Activated naive CD8-positive, alpha-beta T cell (primary cell): ENCODE measurements at regions not wholly inside any gene's neighbourhood (a gene's known extent, or its start where the extent isn't known, plus 50 kb on each side); places are given as distances from the start of the nearest gene placed in this dataset.

Experiments used
- H3K27ac Mint-ChIP-seq: one replicate; pipeline ENCODE4 v1.8.0; 2021; ENCODE audit warnings: mixed read lengths
- H3K27me3 Mint-ChIP-seq: one replicate; pipeline ENCODE4 v1.8.0; 2021; ENCODE audit warnings: mixed read lengths
- H3K36me3 Mint-ChIP-seq: one replicate; pipeline ENCODE4 v1.8.0; 2021; ENCODE audit warnings: mixed read lengths
- H3K4me1 Mint-ChIP-seq: one replicate; pipeline ENCODE4 v1.8.0; 2021; ENCODE audit warnings: low read depth, mixed read lengths
- H3K4me3 Mint-ChIP-seq: one replicate; pipeline ENCODE4 v1.8.0; 2021; ENCODE audit warnings: mild to moderate bottlenecking, mixed read lengths
- H3K9me3 Mint-ChIP-seq: one replicate; pipeline ENCODE4 v1.8.0; 2021; ENCODE audit warnings: low read depth, mixed read lengths

GRCh38 chr7:25308246-25308645, 80.0 kb upstream of the NPVF start:
- no peaks in the 10 kb centered on the region for H3K9me3 Mint-ChIP-seq
- no peak overlapping the region for H3K4me3 Mint-ChIP-seq
- no peaks in the 10 kb centered on the region for H3K4me1 Mint-ChIP-seq
- no peaks in the 10 kb centered on the region for H3K36me3 Mint-ChIP-seq
- peaks cover 5% of the 10 kb centered on the region for H3K27me3 Mint-ChIP-seq
- H3K27ac Mint-ChIP-seq, result no peak overlapping the region

- H3K27ac Mint-ChIP-seq, result no peak overlapping the region
- H3K4me1 Mint-ChIP-seq, result no peaks in the 10 kb centered on the region
- peaks cover 3% of the 10 kb centered on the region for H3K27me3 Mint-ChIP-seq
- no peaks in the 10 kb centered on the region for H3K9me3 Mint-ChIP-seq
- H3K4me3 Mint-ChIP-seq, result no peak overlapping the region
- H3K36me3 Mint-ChIP-seq, result no peaks in the 10 kb centered on the region
These were observed 80.8 kb upstream of the NPVF start for GRCh38 chr7:25308906-25309705.

DNA sequence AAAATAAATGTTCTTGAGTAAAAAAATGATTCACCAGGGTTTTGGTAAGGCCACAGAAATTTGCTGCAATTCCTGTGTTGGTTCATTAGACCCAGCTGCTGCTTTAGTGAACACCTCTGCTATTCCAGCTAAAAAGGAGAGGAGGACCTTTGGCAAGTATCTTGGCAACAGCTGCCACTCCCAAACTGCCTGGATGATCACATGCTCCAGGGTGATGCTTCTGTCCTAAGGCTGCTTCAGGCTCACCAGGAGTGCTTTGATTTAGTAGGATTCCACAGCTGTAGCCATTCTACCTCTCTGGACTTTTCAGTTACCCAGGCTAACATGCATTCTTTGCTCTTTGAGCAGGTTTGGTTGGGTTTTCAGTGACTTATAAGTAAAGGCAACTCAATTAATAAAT, 82.6 kb upstream of the NPVF start:
- no peak overlapping the region for H3K27ac Mint-ChIP-seq
- H3K36me3 Mint-ChIP-seq, result no peaks in the 10 kb centered on the region
- H3K27me3 Mint-ChIP-seq, result peaks cover 3% of the 10 kb centered on the region
- no peaks in the 10 kb centered on the region for H3K4me1 Mint-ChIP-seq
- H3K4me3 Mint-ChIP-seq, result no peak overlapping the region
- no peaks in the 10 kb centered on the region for H3K9me3 Mint-ChIP-seq

DNA sequence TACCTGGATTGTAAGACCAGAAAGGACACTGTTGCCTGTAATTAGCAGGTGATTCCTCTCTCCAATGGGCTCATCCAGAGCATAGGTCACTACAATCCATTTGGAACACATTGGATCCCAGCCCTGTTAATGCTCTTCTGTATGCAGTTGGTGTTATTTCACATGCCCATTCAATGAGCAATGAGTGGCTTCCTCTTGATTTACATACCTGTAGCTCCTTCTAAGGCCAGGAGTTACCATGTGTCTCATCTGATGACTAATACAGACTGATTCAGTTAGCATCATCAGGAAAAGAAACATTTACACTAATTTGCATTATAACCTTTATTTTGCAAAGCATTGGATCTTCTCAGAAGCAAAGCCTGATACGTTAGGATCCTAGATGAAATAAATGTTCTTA, 83.1 kb upstream of the NPVF start:
- H3K4me1 Mint-ChIP-seq, result no peaks in the 10 kb centered on the region
- H3K27me3 Mint-ChIP-seq, result peaks cover 3% of the 10 kb centered on the region
- no peaks in the 10 kb centered on the region for H3K36me3 Mint-ChIP-seq
- H3K9me3 Mint-ChIP-seq, result no peaks in the 10 kb centered on the region
- no peak overlapping the region for H3K27ac Mint-ChIP-seq
- no peak overlapping the region for H3K4me3 Mint-ChIP-seq

GRCh38 chr7:25312968-25313367, 84.7 kb upstream of the NPVF start:
- no peaks in the 10 kb centered on the region for H3K36me3 Mint-ChIP-seq
- H3K27ac Mint-ChIP-seq, result no peak overlapping the region
- H3K27me3 Mint-ChIP-seq, result no peaks in the 10 kb centered on the region
- H3K4me1 Mint-ChIP-seq, result no peaks in the 10 kb centered on the region
- no peaks in the 10 kb centered on the region for H3K9me3 Mint-ChIP-seq
- H3K4me3 Mint-ChIP-seq, result no peak overlapping the region

- no peaks in the 10 kb centered on the region for H3K27me3 Mint-ChIP-seq
- no peak overlapping the region for H3K27ac Mint-ChIP-seq
- no peaks in the 10 kb centered on the region for H3K4me1 Mint-ChIP-seq
- no peaks in the 10 kb centered on the region for H3K36me3 Mint-ChIP-seq
- H3K4me3 Mint-ChIP-seq, result no peak overlapping the region
- no peaks in the 10 kb centered on the region for H3K9me3 Mint-ChIP-seq
These were observed 85.2 kb upstream of the NPVF start for GRCh38 chr7:25313526-25313925.

GRCh38 chr7:25314094-25314730, 85.9 kb upstream of the NPVF start:
- H3K27ac Mint-ChIP-seq, result no peak overlapping the region
- no peaks in the 10 kb centered on the region for H3K36me3 Mint-ChIP-seq
- no peaks in the 10 kb centered on the region for H3K9me3 Mint-ChIP-seq
- no peaks in the 10 kb centered on the region for H3K27me3 Mint-ChIP-seq
- H3K4me3 Mint-ChIP-seq, result no peak overlapping the region
- no peaks in the 10 kb centered on the region for H3K4me1 Mint-ChIP-seq

DNA sequence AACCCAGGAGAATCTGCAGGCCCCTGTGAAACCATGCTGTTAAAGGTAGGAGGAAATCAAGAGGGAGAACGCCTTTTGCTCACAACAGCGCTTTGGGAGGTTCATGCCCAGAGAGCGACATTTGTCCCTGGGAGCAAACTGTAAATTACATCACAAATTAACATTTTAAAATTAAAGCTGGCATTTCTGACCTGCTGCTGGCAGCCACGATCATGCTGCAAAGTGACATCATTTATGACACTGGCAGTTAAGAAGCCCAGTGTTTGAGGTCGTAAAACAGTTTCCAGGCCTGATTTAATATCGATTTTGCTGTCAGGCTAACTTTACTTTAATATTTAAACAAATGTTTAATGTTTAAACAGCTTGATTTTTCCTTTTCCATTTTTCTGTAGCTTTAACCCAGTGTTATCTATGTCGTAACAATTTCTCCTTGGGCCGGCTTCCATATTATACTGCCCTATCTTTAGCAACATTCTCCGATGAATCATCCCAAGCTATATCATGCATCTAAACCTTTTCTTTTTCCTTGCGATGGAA, 86.5 kb upstream of the NPVF start:
- Mint-ChIP-seq H3K9me3 (no peaks in the 10 kb centered on the region), H3K4me1 (no peaks in the 10 kb centered on the region), H3K36me3 (no peaks in the 10 kb centered on the region), H3K27ac (no peak overlapping the region), H3K27me3 (no peaks in the 10 kb centered on the region), H3K4me3 (no peak overlapping the region)

DNA sequence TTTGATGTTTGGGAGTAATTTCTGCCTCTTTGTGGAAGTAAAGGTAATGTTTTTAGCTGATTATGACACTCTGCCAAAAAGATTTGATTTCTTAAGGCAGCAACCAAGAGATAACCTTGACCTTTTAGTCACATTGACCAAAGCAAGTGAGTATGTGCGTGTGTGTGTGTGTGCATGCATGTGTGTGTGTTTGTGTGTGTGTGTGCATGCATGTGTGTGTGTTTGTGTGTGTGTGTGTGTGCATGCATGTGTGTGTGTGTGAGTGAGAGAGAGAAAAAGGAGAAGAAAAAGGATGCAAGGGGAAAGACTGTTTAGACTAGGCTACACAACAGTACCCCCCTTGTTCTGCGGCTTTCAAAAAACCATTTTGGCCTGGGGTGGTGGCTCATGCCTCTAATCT, 88.1 kb upstream of the NPVF start:
- H3K27ac Mint-ChIP-seq, result no peak overlapping the region
- no peaks in the 10 kb centered on the region for H3K4me1 Mint-ChIP-seq
- H3K4me3 Mint-ChIP-seq, result no peak overlapping the region
- H3K36me3 Mint-ChIP-seq, result no peaks in the 10 kb centered on the region
- H3K9me3 Mint-ChIP-seq, result no peaks in the 10 kb centered on the region
- peaks cover 2% of the 10 kb centered on the region for H3K27me3 Mint-ChIP-seq

- Mint-ChIP-seq H3K36me3 (no peaks in the 10 kb centered on the region), H3K4me1 (no peaks in the 10 kb centered on the region), H3K27me3 (peaks cover 8% of the 10 kb centered on the region), H3K4me3 (no peak overlapping the region), H3K9me3 (no peaks in the 10 kb centered on the region), H3K27ac (no peak overlapping the region)
These were observed 89.8 kb upstream of the NPVF start for GRCh38 chr7:25318047-25318446.

DNA sequence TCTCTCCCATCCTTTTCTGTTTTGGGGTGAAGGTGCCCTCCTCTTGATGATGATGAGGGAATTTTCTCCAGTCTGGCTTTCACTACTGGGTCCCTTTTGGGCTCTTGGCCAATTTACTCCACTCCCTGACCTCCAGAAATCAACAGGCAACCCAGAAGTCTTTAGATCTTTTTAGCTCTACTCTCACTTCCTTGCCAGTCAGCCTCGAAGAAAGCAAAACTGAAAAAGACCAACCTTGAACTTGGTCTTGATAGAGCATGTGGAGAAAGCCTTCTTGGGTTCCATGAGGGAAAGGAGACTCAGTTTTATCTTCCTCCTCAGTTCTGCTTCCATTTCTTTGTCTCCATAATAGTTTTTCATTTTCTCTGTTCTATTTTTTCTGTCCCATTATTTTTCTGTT, 91.4 kb upstream of the NPVF start:
- no peak overlapping the region for H3K27ac Mint-ChIP-seq
- no peaks in the 10 kb centered on the region for H3K36me3 Mint-ChIP-seq
- H3K27me3 Mint-ChIP-seq, result peaks cover 10% of the 10 kb centered on the region
- H3K9me3 Mint-ChIP-seq, result no peaks in the 10 kb centered on the region
- H3K4me1 Mint-ChIP-seq, result no peaks in the 10 kb centered on the region
- no peak overlapping the region for H3K4me3 Mint-ChIP-seq

GRCh38 chr7:25320791-25321190, 92.5 kb upstream of the NPVF start:
- H3K4me3 Mint-ChIP-seq, result no peak overlapping the region
- no peak overlapping the region for H3K27ac Mint-ChIP-seq
- no peaks in the 10 kb centered on the region for H3K36me3 Mint-ChIP-seq
- no peaks in the 10 kb centered on the region for H3K9me3 Mint-ChIP-seq
- H3K4me1 Mint-ChIP-seq, result no peaks in the 10 kb centered on the region
- H3K27me3 Mint-ChIP-seq, result peaks cover 12% of the 10 kb centered on the region

GRCh38 chr7:25321424-25321823, 93.1 kb upstream of the NPVF start:
- no peaks in the 10 kb centered on the region for H3K36me3 Mint-ChIP-seq
- H3K4me3 Mint-ChIP-seq, result no peak overlapping the region
- no peak overlapping the region for H3K27ac Mint-ChIP-seq
- no peaks in the 10 kb centered on the region for H3K9me3 Mint-ChIP-seq
- no peaks in the 10 kb centered on the region for H3K4me1 Mint-ChIP-seq
- H3K27me3 Mint-ChIP-seq, result peaks cover 13% of the 10 kb centered on the region

DNA sequence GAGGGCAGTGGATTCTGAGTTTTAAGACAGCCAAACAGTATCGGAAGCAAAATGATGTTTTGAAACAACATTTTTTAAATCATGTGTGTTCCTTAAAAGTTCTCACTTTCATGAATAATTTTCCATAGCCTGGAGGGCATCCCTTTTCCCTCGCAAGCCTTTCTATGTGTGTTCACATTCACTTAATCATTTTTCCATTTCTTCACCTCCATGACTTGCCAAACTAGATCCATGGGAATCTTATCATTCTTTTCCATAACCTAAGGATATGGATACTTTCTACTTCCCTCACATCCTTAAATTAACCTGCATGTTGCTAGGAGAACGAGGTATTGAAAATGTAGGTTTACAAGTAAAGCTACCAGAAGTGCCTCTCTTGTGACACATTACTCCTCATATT, 94.2 kb upstream of the NPVF start:
- H3K27me3 Mint-ChIP-seq, result peaks cover 13% of the 10 kb centered on the region
- H3K36me3 Mint-ChIP-seq, result no peaks in the 10 kb centered on the region
- no peaks in the 10 kb centered on the region for H3K4me1 Mint-ChIP-seq
- H3K4me3 Mint-ChIP-seq, result no peak overlapping the region
- H3K9me3 Mint-ChIP-seq, result no peaks in the 10 kb centered on the region
- H3K27ac Mint-ChIP-seq, result no peak overlapping the region

GRCh38 chr7:25325186-25325757, 97.0 kb upstream of the NPVF start:
- Mint-ChIP-seq H3K36me3 (no peaks in the 10 kb centered on the region), H3K4me1 (no peaks in the 10 kb centered on the region), H3K9me3 (no peaks in the 10 kb centered on the region), H3K27me3 (peaks cover 12% of the 10 kb centered on the region), H3K4me3 (no peak overlapping the region), H3K27ac (no peak overlapping the region)
